ENCODE measurements at regions not wholly inside any gene's neighbourhood (a gene's known extent, or its start where the extent isn't known, plus 50 kb on each side); places are given as distances from the start of the nearest gene placed in this dataset.
A peak's percentile ranks its signal among the peaks of the same experiment; 100 is the strongest.

- DNase-seq (ENCODE audit: low read depth in 2 of 2), result no peak
These were observed 441.6 kb upstream of the SALL1 start for GRCh38 chr16:51592535-51593300.

GRCh38 chr16:51592001-51592501 is 441.0 kb upstream of the SALL1 start:
- no peak for DNase-seq (ENCODE audit: low read depth in 2 of 2)

DNA sequence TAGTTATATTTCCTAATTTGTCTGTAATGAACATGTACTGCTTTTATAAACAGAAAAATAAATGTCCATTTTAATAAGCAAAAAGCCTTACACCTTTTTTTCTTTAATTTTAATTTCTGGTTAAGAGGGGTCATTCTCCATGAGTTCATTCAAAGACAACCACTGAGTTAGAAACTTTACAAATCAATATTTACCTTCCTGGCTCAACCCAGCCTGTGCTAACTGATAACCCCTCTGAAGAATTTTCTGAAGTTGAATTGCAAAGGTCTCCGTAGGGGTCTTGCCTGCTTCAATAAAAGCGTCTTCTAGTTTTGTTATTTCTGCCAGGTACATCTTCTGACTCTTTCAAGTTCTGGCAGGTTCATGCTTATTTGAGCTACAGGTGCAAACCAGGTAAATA is 440.4 kb upstream of the SALL1 start:
- DNase-seq (ENCODE audit: low read depth in 2 of 2), result no peak

DNA sequence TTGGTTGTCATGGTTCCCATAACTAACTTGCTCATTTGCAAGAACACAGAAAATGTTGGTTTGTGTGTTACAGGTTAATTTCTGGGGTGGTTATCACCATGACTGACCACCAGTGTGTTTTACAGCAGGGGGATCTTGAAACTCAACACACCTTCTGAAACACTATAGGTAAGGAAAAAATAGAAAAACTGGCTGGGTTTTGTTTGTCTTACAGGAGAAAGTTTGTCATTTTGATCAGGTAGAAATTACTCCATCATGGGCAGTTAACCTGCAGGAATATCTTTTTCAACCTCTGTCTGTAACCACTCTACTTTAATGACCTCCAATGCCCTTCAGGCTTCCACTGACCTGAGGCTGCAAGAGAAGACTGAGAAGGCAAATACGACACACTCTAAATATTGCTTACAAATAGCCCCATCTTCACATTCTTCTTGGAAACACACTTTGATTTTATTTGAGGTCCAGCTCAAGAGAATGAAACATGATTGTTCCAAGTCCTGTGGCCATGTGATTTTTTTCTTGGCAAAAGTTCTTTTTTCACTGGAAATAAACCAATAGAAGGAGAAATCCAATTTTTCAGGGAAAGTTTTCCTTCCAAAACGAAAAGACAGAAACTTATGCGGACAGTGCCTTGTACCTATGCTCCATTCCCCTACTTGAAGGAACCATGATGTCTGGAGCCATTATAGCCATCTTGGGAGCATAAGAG is 428.7 kb upstream of the SALL1 start:
- DNase-seq (ENCODE audit: low read depth in 2 of 2), result no peak

- no peak for DNase-seq (ENCODE audit: low read depth in 2 of 2)
These were observed 426.7 kb upstream of the SALL1 start for GRCh38 chr16:51577621-51578303.

DNA sequence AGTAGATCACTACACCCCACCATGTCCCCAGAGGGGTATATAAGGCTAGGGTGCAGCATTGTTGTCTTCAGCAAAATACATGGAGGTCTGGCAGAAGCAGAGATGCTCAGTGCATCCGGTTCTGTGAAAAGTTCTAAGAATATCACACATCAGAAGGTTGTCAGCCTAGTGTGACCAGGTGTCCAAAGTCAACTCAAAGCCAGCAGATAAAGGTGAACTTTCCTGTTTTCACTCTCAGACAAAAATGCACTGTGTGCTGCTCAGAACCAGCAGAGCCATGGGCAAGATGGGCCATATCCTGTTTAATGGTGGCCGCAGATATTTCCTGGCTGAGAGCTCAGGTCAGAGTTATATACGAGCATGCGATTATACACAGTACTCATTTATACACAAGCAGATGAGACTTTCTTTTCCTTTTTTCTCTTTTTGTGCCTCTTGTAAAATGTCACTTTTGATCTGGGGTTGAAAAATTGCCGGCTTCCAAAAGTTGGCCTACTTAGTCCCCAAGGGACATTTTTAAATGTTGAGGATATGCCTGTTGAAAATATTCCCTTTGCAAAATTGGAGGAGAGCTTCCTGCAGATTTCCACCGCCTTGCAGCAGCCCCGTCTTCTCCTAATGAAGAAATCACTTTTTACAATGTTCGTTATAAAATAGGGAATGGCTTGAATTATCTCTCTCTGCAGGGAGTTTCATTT is 425.6 kb upstream of the SALL1 start:
- DNase-seq (ENCODE audit: low read depth in 2 of 2), result no peak

DNA sequence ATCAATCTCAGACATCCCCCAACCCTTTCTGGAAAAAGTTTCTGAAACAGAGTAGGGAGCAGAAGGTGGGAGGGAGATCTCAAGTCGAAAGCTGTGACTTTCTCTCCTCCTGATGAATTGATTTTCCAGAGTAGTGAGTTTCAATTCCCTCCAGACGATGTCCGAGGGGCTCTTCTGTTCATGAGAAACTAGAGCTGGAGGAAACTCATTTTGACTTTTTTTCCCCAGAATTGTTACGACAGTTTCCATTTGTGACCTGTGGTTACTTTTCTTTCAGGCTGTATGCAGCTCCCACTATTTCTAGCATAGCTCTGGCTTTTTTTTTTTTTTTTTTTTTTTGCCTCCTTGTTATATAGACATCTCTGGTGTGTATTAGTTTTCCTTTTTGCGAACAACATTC is 422.1 kb upstream of the SALL1 start:
- no peak for DNase-seq (ENCODE audit: low read depth in 2 of 2)

GRCh38 chr16:51569203-51569931 is 418.3 kb upstream of the SALL1 start:
- DNase-seq (ENCODE audit: low read depth in 2 of 2), result no peak

- DNase-seq (ENCODE audit: low read depth in 2 of 2), result no peak
These were observed 416.8 kb upstream of the SALL1 start for GRCh38 chr16:51567911-51568310.

DNA sequence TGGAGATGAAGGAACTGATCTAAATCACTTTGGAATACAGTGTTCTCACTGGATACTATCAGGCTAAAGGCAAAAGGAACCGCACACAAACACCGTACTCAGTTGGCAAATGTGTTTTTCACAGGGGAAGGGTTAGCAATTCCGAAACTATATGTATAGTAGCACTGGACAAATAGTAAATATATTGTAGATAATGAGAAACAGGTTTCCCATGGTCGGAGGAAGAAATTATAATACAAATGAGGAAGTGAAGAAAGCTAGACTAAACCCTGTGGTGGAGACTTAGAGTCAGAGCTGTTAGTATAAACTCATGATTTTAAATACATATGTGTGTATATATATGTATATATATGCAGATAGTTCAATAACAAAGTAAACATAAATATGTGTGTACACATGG is 414.1 kb upstream of the SALL1 start:
- DNase-seq (ENCODE audit: low read depth in 2 of 2), result no peak

DNA sequence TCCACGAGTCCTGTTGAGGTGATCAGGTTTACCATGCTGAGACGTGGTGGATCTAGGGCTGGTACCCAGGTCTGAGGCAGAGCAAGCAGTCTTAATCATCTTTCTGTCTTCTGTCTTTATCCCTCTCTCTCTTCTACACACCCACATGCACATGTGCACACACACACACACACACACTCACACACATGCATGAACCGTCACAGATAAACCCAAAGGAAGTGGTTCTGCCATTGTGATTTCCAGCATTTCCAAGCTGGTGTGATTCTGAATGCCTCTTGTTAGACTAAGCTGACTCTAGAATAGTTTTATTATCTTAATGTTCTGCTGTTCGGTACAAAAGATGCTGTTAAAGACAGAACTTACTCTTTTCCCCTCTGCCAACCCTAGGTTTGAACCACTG is 411.8 kb upstream of the SALL1 start:
- DNase-seq (ENCODE audit: low read depth in 2 of 2), result no peak

DNA sequence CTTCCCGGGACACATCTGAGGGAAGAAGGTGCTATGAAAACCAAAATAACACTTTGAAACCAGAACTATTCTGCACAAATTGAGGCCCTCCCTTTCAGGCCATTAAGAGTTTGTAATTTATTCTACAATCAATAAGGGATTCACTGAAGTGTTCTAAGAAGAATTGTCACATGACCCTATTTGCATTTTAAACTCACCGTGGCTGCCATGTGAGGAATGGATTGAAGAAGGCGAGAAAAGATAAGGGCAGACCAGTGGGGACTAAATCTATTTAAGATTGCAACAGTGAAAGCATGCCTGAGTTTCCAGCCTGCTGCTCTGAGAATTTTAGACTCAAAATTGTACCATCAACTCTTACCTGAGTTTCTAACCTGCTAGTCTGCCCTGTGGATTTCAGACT is 408.8 kb upstream of the SALL1 start:
- no peak for DNase-seq (ENCODE audit: low read depth in 2 of 2)

- DNase-seq (ENCODE audit: low read depth in 2 of 2), result no peak
These were observed 406.6 kb upstream of the SALL1 start for GRCh38 chr16:51557670-51558069.

- DNase-seq (ENCODE audit: low read depth in 2 of 2), result peak; percentile 75 to 81
These were observed 405.7 kb upstream of the SALL1 start for GRCh38 chr16:51556694-51557340.

DNA sequence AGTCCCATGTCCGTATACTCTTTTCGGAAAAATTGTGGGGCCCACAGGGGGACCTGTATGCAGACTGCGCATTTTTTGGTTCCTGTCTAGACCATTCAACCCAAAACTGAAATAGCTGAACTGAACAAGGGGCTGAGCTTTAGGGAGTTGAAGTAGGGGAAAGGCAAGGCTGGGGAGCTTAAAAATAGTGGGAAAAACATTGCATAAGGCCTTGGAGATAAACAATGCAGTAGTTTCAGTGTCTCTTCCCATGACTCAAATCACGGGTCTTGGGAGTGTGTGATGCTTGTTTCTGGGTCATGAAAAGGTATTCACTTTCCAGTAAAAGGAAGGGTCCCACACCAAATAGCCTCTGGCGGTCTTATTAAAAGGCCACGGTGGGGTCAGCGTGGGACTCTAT is 402.8 kb upstream of the SALL1 start:
- DNase-seq (ENCODE audit: low read depth in 2 of 2), result no peak

GRCh38 chr16:51553314-51553713 is 402.2 kb upstream of the SALL1 start:
- no peak for DNase-seq (ENCODE audit: low read depth in 2 of 2)

DNA sequence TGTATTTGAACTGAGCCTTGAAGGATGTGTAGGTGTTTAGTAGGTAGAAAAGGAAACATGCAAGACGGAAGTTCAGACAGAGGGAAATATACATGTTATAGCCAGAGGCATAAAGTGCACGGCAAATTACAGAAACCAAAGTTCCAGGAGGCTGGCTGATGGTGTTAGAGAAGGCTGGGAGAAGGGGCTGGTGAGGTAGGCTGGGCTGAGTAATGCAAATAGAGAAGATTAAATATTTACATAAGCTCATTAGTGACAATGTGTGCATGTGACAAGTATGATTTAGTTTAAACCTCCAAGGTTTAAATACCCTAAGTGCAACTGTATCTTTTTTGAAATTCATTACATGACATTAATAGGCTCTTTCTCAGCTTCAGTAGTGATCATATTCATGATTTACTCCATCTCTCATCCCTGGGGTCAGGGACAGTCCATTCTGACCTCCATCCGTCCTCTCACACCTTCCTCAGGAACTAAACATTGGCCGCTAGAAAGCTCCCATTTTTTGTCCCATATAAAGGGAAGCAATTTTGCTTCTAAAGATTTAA is 399.8 kb upstream of the SALL1 start:
- no peak for DNase-seq (ENCODE audit: low read depth in 2 of 2)

GRCh38 chr16:51549836-51550235 is 398.8 kb upstream of the SALL1 start:
- no peak for DNase-seq (ENCODE audit: low read depth in 2 of 2)

DNA sequence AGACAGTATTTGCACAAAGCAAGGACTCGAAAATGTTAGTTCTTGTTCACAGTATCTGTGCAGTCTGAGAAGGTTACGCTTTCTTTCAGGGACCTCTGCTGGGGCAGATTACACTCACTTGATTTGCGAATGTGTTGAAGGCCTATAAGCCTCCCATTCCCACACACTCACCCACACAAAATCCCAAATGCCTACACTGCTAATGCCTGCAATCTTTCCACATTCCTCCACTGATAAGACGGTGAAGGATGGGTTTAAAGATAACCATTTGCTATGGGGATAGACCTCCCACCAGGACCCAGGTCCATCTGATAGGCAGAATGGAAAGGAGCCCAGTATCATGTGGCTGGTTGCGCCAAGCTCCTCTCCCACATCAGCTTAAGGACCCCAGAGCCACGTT is 394.9 kb upstream of the SALL1 start:
- DNase-seq (ENCODE audit: low read depth in 2 of 2), result no peak

DNA sequence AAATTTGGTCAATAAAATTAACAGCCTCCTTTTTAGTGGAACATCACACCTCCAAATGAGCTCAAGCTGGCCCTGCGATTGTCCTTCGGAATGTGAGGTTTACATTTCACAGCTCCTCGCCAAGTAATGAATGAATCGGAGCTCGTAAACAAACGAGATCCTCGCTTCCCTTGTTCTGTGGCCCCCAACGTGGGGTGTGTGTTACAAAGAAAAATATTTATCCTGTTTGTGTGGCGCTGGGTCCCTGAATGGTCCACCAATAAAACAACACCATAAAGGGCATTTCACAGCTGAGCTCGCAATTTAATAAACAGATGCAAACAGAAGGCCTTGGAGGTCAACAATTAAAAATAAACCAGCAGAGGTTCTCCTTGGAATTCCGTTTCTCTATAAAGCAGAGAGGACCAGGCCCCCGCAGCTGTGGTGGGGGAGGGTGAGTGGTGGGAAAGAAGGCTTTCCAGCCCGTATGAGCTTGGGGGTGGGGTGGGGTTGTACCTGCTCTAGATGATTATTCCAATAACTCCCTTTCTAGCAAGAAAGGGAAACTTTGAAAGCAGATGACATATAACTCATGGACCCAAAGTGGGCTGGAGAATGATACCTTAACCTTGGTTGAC is 393.9 kb upstream of the SALL1 start:
- DNase-seq (ENCODE audit: low read depth in 2 of 2), result no peak

All from fibroblast of skin of left biceps (primary cell).